T-helper 17 cell (primary cell): ENCODE measurements at regions not wholly inside any gene's neighbourhood (a gene's known extent, or its start where the extent isn't known, plus 50 kb on each side); places are given as distances from the start of the nearest gene placed in this dataset.
"Not testable (repeated sequence)": the region's sequence is repeated elsewhere in the genome, so short reads cannot be mapped to it uniquely, and the experiment has no call there.

Experiments
- ATAC-seq: fragments of 150-1000 bp; cut with Tn5 transposase; 2 replicates; pipeline ENCODE4 v1.10.0; 2021; ENCODE audit warnings: mild to moderate bottlenecking, moderate library complexity
- DNase-seq, 3 donors: peaks; one replicate each; pipeline versions ENCODE4 v3.0.0 to v3.0.0-alpha.2; 2020 to 2021
- H3K9me3 ChIP-seq: one replicate; pipeline ENCODE4 v1.7.0; 2013; ENCODE audit warnings: low read length, mild to moderate bottlenecking; ENCODE audit not compliant: control insufficient read depth, poor library complexity, severe bottlenecking
- H3K27ac Mint-ChIP-seq: one replicate; pipeline ENCODE4 v1.8.0; 2022; ENCODE audit warnings: mild to moderate bottlenecking, moderate library complexity, mixed read lengths
- H3K27me3 Mint-ChIP-seq: one replicate; pipeline ENCODE4 v1.8.0; 2022; ENCODE audit warnings: mixed read lengths
- H3K36me3 Mint-ChIP-seq: one replicate; pipeline ENCODE4 v1.8.0; 2022; ENCODE audit warnings: low read depth, mixed read lengths
- H3K4me1 Mint-ChIP-seq: one replicate; pipeline ENCODE4 v1.8.0; 2022; ENCODE audit warnings: mild to moderate bottlenecking, mixed read lengths
- H3K4me3 Mint-ChIP-seq: one replicate; pipeline ENCODE4 v1.8.0; 2022; ENCODE audit warnings: mild to moderate bottlenecking, moderate library complexity, mixed read lengths

GRCh38 chr3:43236008-43236407 lies 50.3 kb upstream of the SNRK start:
- Mint-ChIP-seq H3K27ac (no peak overlapping the region), H3K4me3 (no peak overlapping the region)
- no peak for ATAC-seq

GRCh38 chr3:43233062-43233461 lies 53.3 kb upstream of the SNRK start:
- Mint-ChIP-seq H3K27me3 (no peaks in the 10 kb centered on the region), H3K4me3 (no peak overlapping the region), H3K27ac (no peak overlapping the region), H3K4me1 (peaks cover 2% of the 10 kb centered on the region), H3K36me3 (no peaks in the 10 kb centered on the region)
- no peak for ATAC-seq
- H3K9me3 ChIP-seq, result peaks cover 1% of the 10 kb centered on the region
- no peak for DNase-seq

More at GRCh38 chr3:43236008-43236407, 50.3 kb upstream of the SNRK start:
- Mint-ChIP-seq H3K27me3 (no peaks in the 10 kb centered on the region), H3K36me3 (peaks cover 2% of the 10 kb centered on the region), H3K4me1 (peaks cover 12% of the 10 kb centered on the region)
- no peak for DNase-seq
- no peaks in the 10 kb centered on the region for H3K9me3 ChIP-seq

- Mint-ChIP-seq H3K27me3 (no peaks in the 10 kb centered on the region), H3K27ac (no peak overlapping the region), H3K36me3 (no peaks in the 10 kb centered on the region), H3K4me1 (peaks cover 2% of the 10 kb centered on the region), H3K4me3 (no peak overlapping the region)
- no peak for DNase-seq
- peaks cover 3% of the 10 kb centered on the region for H3K9me3 ChIP-seq
- no peak for ATAC-seq
These were observed 54.9 kb upstream of the SNRK start for GRCh38 chr3:43231276-43232000.

- not testable (repeated sequence) for H3K9me3 ChIP-seq, DNase-seq, H3K4me3 Mint-ChIP-seq, ATAC-seq, H3K4me1 Mint-ChIP-seq, H3K36me3 Mint-ChIP-seq, H3K27me3 Mint-ChIP-seq, H3K27ac Mint-ChIP-seq
These were observed 56.5 kb upstream of the SNRK start for GRCh38 chr3:43229865-43230264.

GRCh38 chr3:43227685-43228084 lies 58.7 kb upstream of the SNRK start:
- H3K36me3 Mint-ChIP-seq, H3K27ac Mint-ChIP-seq, H3K4me3 Mint-ChIP-seq, DNase-seq, H3K27me3 Mint-ChIP-seq, ATAC-seq, H3K9me3 ChIP-seq: not testable (repeated sequence)
- H3K4me1 Mint-ChIP-seq, result peaks cover 10% of the 10 kb centered on the region

GRCh38 chr3:43224405-43225073 lies 61.8 kb upstream of the SNRK start:
- peak overlapping the region; percentile 72 for H3K4me3 Mint-ChIP-seq
- DNase-seq (no peak), ATAC-seq (peak; percentile 94)
- no peaks in the 10 kb centered on the region for H3K36me3 Mint-ChIP-seq
- H3K27ac Mint-ChIP-seq, result peak overlapping the region; percentile 6
- H3K4me1 Mint-ChIP-seq, result peaks cover 33% of the 10 kb centered on the region
- H3K27me3 Mint-ChIP-seq, result peaks cover 6% of the 10 kb centered on the region
- H3K9me3 ChIP-seq, result peaks cover 3% of the 10 kb centered on the region

- no peak for ATAC-seq
- Mint-ChIP-seq H3K27ac (peak overlapping the region; percentile 59), H3K4me3 (no peak overlapping the region), H3K36me3 (no peaks in the 10 kb centered on the region), H3K4me1 (peaks cover 33% of the 10 kb centered on the region), H3K27me3 (peaks cover 6% of the 10 kb centered on the region)
- peaks cover 3% of the 10 kb centered on the region for H3K9me3 ChIP-seq
- no peak for DNase-seq
These were observed 62.5 kb upstream of the SNRK start for GRCh38 chr3:43223670-43224364.

- ATAC-seq, result peak; percentile 43
- peak overlapping the region; percentile 72 for H3K4me3 Mint-ChIP-seq
These were observed 63.8 kb upstream of the SNRK start for GRCh38 chr3:43222590-43222989.

GRCh38 chr3:43221076-43221475 lies 65.3 kb upstream of the SNRK start:
- no peaks in the 10 kb centered on the region for H3K9me3 ChIP-seq
- DNase-seq (no peak), ATAC-seq (no peak)
- peaks cover 46% of the 10 kb centered on the region for H3K4me1 Mint-ChIP-seq
- H3K27ac Mint-ChIP-seq, result peak overlapping the region; percentile 59
- peaks cover 6% of the 10 kb centered on the region for H3K27me3 Mint-ChIP-seq
- no peaks in the 10 kb centered on the region for H3K36me3 Mint-ChIP-seq
- peak overlapping the region; percentile 52 for H3K4me3 Mint-ChIP-seq

More at GRCh38 chr3:43222590-43222989, 63.8 kb upstream of the SNRK start:
- peaks cover 6% of the 10 kb centered on the region for H3K27me3 Mint-ChIP-seq
- peak overlapping the region; percentile 59 for H3K27ac Mint-ChIP-seq
- no peaks in the 10 kb centered on the region for H3K36me3 Mint-ChIP-seq
- H3K9me3 ChIP-seq, result no peaks in the 10 kb centered on the region
- DNase-seq, result no peak
- H3K4me1 Mint-ChIP-seq, result peaks cover 37% of the 10 kb centered on the region

- no peaks in the 10 kb centered on the region for H3K36me3 Mint-ChIP-seq
- no peak for DNase-seq
- no peak overlapping the region for H3K4me3 Mint-ChIP-seq
- peaks cover 6% of the 10 kb centered on the region for H3K27me3 Mint-ChIP-seq
- peaks cover 53% of the 10 kb centered on the region for H3K4me1 Mint-ChIP-seq
- H3K9me3 ChIP-seq, result no peaks in the 10 kb centered on the region
- no peak for ATAC-seq
- no peak overlapping the region for H3K27ac Mint-ChIP-seq
These were observed 66.7 kb upstream of the SNRK start for GRCh38 chr3:43219616-43220015.

- no peaks in the 10 kb centered on the region for H3K9me3 ChIP-seq
- H3K4me1 Mint-ChIP-seq, result peaks cover 50% of the 10 kb centered on the region
- peaks cover 6% of the 10 kb centered on the region for H3K27me3 Mint-ChIP-seq
- H3K36me3 Mint-ChIP-seq, result no peaks in the 10 kb centered on the region
- ATAC-seq (no peak), DNase-seq (no peak)
- no peak overlapping the region for H3K4me3 Mint-ChIP-seq
- H3K27ac Mint-ChIP-seq, result no peak overlapping the region
These were observed 67.4 kb upstream of the SNRK start for GRCh38 chr3:43218921-43219320.

- no peak overlapping the region for H3K27ac Mint-ChIP-seq
- H3K4me3 Mint-ChIP-seq, result no peak overlapping the region
- peaks cover 50% of the 10 kb centered on the region for H3K4me1 Mint-ChIP-seq
- ATAC-seq (no peak), DNase-seq (no peak)
- H3K36me3 Mint-ChIP-seq, result no peaks in the 10 kb centered on the region
- peaks cover 6% of the 10 kb centered on the region for H3K27me3 Mint-ChIP-seq
- no peaks in the 10 kb centered on the region for H3K9me3 ChIP-seq
These were observed 68.2 kb upstream of the SNRK start for GRCh38 chr3:43218156-43218555.

- Mint-ChIP-seq H3K4me3 (no peak overlapping the region), H3K27ac (peak overlapping the region; percentile 71), H3K4me1 (peaks cover 45% of the 10 kb centered on the region)
These were observed 68.7 kb upstream of the SNRK start for GRCh38 chr3:43217633-43218032.

More at GRCh38 chr3:43217633-43218032, 68.7 kb upstream of the SNRK start:
- ATAC-seq, result no peak
- peaks cover 6% of the 10 kb centered on the region for H3K27me3 Mint-ChIP-seq
- no peak for DNase-seq
- no peaks in the 10 kb centered on the region for H3K36me3 Mint-ChIP-seq
- no peaks in the 10 kb centered on the region for H3K9me3 ChIP-seq
